Activated effector memory CD4-positive, alpha-beta T cell treated with anti-CD3 and anti-CD28 coated beads, Interleukin-2, amount 50 U/mL, for 16 hours (primary cell): ENCODE measurements at regions not wholly inside any gene's neighbourhood (a gene's known extent, or its start where the extent isn't known, plus 50 kb on each side); places are given as distances from the start of the nearest gene placed in this dataset.
A peak's percentile ranks its signal among the peaks of the same experiment; 100 is the strongest.

Source experiments
- DNase-seq: peaks from one replicate; pipeline ENCODE4 v3.0.0-alpha.2; 2020

DNA sequence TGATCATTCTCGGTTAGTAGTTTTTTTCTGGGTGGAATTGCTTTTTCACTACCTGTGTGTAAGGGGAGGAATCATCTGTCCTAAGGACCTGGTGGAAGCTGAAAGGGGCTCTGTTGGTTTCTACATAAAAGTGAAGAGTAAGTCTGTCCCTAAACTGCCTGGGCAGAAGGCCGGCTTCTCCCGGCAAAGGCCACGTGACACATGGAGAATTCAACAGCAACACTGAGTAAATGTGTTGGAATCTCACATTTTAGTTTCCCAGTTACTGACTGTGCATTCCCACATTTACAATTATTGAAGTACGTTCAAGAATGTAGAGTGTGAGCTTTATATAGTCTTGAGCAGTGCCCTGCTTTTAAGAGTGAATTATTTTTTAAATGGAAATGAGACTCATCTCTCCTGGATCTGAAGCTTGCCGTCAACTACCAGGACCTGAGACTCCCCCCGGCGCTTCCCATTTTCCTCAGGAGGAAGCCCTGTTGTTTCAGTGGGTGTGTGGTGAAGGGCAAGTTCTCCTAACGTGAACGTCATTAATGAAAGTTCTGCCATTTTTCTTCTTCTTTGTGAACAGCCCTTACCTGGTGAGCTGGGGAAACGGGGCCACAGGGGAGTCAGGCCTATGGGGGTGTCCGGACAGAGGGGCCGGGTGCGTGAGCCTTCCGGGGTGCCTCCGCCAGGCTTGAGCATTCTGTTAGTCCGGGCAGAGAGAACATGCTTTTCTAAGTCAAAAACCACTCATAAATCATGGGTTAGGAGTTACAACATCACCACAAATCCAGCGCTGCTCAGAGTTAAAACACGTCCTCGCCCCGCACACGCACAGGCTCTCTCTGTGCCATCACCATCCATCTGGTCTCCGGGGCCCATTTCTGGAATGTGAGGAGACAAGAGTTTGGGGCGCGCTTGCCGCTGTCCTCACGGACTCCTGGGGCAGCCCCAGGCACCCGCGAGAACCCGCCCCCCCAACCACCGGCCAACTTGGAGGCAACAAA lies 56.6 kb upstream of the SMOC2 start:
- DNase-seq, result peak; percentile 39

DNA sequence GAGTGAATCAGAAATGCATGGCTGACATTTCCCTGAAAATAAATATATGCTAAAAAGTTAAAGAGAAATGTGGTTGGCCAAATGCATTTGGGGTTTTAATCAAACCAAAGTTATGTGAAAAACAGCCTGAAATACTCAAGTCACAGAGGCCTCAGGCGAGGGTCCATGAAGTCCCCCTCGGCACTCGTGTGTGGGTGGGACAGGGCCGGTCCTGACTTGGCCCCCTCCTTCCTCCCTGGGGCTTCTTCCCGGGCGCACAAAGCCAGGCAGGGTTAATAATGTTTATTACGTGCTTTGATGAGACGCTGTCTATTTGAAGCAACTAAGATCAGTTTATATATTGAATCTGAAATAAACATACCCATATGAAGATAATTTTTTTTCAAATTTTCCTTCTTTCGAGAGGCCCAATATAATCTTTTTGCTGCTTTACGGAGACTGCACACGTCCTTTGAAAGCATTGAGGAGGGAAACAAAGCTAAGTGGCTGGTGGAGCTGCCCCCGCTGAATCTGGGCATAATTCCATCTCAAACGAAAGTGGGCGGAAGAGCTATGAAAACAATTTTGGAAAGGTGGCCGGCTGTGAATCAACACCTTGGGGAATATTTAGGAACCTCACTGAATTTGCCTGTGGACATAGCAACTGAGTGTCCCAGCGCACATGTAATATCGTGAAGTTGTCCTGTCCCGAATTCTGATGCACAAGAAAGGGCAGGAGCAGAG lies 55.8 kb upstream of the SMOC2 start:
- DNase-seq, result peak; percentile 38

- peak; percentile 38 for DNase-seq
These were observed 54.9 kb upstream of the SMOC2 start for GRCh38 chr6:168385858-168386735.

DNA sequence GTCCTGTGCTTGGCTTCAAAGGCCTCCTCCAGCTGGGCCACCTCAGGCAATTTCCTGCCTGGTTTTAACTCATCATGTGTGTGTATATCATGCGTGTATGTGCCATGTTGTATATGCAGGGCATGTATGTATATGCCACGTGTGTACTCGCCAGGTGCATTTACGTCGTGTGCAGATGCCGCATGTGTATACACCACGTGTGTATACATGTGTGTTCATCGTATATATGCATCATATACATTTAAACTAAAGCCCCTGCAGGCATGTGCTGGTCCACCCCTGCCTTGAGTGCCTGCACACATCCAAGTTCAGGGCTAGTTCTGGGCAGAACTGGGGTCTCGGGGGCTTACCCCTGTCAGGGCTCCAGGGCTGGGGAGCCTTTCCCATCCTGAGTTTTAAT lies 54.0 kb upstream of the SMOC2 start:
- DNase-seq, result no peak

DNA sequence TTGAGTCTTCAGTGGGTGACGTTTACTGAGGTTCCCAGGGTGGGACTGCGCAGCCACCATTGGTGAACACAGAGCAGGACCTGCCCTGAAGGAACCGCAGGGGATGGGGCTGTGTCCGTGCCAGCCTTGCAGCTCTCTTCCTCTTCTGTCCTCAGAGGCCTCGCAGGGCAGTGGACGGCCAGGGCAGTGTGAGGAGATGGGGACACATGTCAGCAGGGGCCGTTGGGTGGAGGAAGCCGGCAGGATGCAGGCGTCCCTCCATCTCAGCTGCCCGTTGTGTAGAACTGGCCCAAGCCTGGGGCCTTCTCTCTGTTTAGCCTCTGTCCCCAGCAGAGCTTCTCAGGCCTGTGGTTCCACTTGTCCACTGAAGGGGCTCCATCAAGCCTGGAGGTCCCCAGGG lies 53.6 kb upstream of the SMOC2 start:
- DNase-seq, result no peak

DNA sequence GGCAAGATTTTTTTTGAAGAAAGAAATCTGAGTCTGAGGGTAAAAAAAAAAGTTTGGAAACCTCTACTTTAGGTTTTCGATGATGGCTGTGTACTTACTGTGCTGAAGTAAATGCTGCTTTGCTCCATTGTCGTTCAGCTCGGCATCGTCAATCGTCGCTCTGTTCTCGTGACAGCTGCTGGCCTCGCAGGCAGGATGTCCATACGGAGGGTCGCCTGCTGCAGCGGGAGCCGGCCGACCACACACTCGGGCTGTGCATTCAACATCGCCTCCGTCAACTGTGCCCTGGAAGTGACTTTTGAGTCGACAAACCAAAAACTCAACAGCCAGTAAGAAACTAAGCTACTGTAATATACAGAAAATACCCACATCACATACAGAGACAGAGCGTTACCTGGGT lies 53.1 kb upstream of the SMOC2 start:
- no peak for DNase-seq

DNA sequence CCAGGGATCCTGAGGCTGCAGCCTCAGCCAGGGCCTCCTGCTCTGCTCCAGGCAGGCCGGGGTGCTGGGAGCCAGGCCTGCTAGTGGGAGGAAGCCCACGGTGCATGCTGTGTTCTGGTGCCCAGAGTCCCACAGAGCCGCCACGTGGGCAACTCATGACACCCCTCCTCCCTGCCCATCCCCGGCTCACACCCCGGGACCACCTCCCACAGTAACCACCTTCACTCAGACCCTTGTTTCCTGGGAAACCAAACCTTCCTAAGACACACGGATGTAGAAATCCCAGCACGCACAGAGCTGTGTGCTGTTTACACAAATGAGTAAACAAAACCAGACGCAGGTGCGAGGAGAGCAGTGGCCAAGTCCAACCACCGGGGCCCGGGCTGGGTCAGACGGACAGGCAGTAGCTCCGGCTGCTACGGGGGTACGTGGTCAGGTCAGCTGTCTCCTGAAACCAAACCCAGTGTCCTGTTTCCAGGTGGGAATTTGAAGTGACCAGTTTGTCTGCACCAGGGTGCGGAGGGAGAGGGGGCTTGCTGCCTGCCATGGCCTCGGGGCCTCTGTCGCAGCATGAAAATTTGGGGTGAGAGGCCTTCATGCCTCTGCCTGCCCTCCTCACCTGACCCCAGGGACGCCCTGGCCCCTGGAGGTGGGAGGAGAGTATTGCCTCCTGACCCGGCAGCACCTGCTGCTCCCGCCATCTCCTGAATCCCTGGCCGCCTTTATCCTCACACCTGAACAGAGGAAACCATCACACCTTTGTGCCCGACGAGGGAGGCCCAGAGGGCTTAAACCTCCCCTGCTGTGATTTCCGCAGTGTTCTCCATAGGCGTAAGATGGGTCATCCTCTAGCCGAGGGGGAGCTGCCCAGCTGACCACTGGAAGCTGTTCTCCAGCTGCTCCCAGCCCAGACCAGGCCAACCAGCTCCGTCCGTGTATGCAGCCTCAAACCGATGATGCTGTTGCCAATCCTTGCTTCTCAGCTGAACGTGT lies 52.0 kb upstream of the SMOC2 start:
- no peak for DNase-seq

- no peak for DNase-seq
These were observed 50.1 kb upstream of the SMOC2 start for GRCh38 chr6:168390749-168391420.
